ENCODE measurements at regions not wholly inside any gene's neighbourhood (a gene's known extent, or its start where the extent isn't known, plus 50 kb on each side); places are given as distances from the start of the nearest gene placed in this dataset.
"Not testable (repeated sequence)": the region's sequence is repeated elsewhere in the genome, so short reads cannot be mapped to it uniquely, and the experiment has no call there.

- DNase-seq (ENCODE audit: low read depth in 2 of 2): no peak
These were observed 434.9 kb upstream of the SLC30A5 start for GRCh38 chr5:68658810-68659372.

- DNase-seq (ENCODE audit: low read depth in 2 of 2): no peak
These were observed 433.9 kb upstream of the SLC30A5 start for GRCh38 chr5:68659881-68660280.

- no peak for DNase-seq (ENCODE audit: low read depth in 2 of 2)
These were observed 432.6 kb upstream of the SLC30A5 start for GRCh38 chr5:68661237-68661636.

GRCh38 chr5:68662804-68663307, 431.0 kb upstream of the SLC30A5 start:
- DNase-seq (ENCODE audit: low read depth in 2 of 2): no peak

GRCh38 chr5:68669864-68670575, 423.8 kb upstream of the SLC30A5 start:
- DNase-seq (ENCODE audit: low read depth in 2 of 2): no peak

- DNase-seq (ENCODE audit: low read depth in 2 of 2): no peak
These were observed 420.6 kb upstream of the SLC30A5 start for GRCh38 chr5:68673106-68673822.

- DNase-seq (ENCODE audit: low read depth in 2 of 2): no peak
These were observed 420.0 kb upstream of the SLC30A5 start for GRCh38 chr5:68673823-68674180.

GRCh38 chr5:68679041-68679440, 414.8 kb upstream of the SLC30A5 start:
- DNase-seq (ENCODE audit: low read depth in 2 of 2): no peak

GRCh38 chr5:68680366-68680765, 413.4 kb upstream of the SLC30A5 start:
- DNase-seq (ENCODE audit: low read depth in 2 of 2): no peak

- no peak for DNase-seq (ENCODE audit: low read depth in 2 of 2)
These were observed 411.9 kb upstream of the SLC30A5 start for GRCh38 chr5:68681929-68682328.

GRCh38 chr5:68682400-68683160, 411.2 kb upstream of the SLC30A5 start:
- no peak for DNase-seq (ENCODE audit: low read depth in 2 of 2)

- DNase-seq (ENCODE audit: low read depth in 2 of 2): no peak
These were observed 410.2 kb upstream of the SLC30A5 start for GRCh38 chr5:68683632-68684036.

GRCh38 chr5:68685863-68686262, 408.0 kb upstream of the SLC30A5 start:
- DNase-seq (ENCODE audit: low read depth in 2 of 2): no peak

GRCh38 chr5:68688547-68688946, 405.3 kb upstream of the SLC30A5 start:
- no peak for DNase-seq (ENCODE audit: low read depth in 2 of 2)

GRCh38 chr5:68689010-68689409, 404.8 kb upstream of the SLC30A5 start:
- DNase-seq (ENCODE audit: low read depth in 2 of 2): no peak

- not testable (repeated sequence) for DNase-seq (ENCODE audit: low read depth in 2 of 2)
These were observed 401.9 kb upstream of the SLC30A5 start for GRCh38 chr5:68691874-68692273.

- DNase-seq (ENCODE audit: low read depth in 2 of 2): no peak
These were observed 395.5 kb upstream of the SLC30A5 start for GRCh38 chr5:68698025-68698940.

GRCh38 chr5:68699966-68700365, 393.8 kb upstream of the SLC30A5 start:
- no peak for DNase-seq (ENCODE audit: low read depth in 2 of 2)

GRCh38 chr5:68707575-68707974, 386.2 kb upstream of the SLC30A5 start:
- no peak for DNase-seq (ENCODE audit: low read depth in 2 of 2)

- DNase-seq (ENCODE audit: low read depth in 2 of 2): no peak
These were observed 385.5 kb upstream of the SLC30A5 start for GRCh38 chr5:68708156-68708841.

GRCh38 chr5:68708842-68709170, 385.0 kb upstream of the SLC30A5 start:
- no peak for DNase-seq (ENCODE audit: low read depth in 2 of 2)

Measured in stimulated activated CD4-positive, alpha-beta T cell treated with anti-CD3 and anti-CD28 coated beads, Interleukin-4, amount 100 ng/mL, for 48 hours (primary cell).